Suprapubic skin (tissue), 4 donors: ENCODE measurements at regions not wholly inside any gene's neighbourhood (a gene's known extent, or its start where the extent isn't known, plus 50 kb on each side); places are given as distances from the start of the nearest gene placed in this dataset.

Experiments
- EP300 ChIP-seq: sonication (generic); formaldehyde crosslinking; IDR thresholded peaks from one replicate; pipeline ENCODE4 v1.6.1; 2017; ENCODE audit warnings: antibody characterized with exemption
- POLR2AphosphoS5 ChIP-seq, 3 donors: sonication (generic); formaldehyde crosslinking; IDR thresholded peaks; one replicate each; pipeline ENCODE4 v1.6.1; 2017; ENCODE audit warnings: antibody characterized with exemption in 3 of 3
- TF ChIP-seq, protein P1 (sequence below), 2 donors: fragments of 200-600 bp in 1 of 2; fragments of 450-650 bp in 1 of 2; sonication (generic) in 1 of 2; IDR thresholded peaks; one replicate each; pipeline ENCODE4 v1.5.1; 2016 to 2019; ENCODE audit warnings: antibody characterized with exemption in 2 of 2, mild to moderate bottlenecking in 1 of 2, moderate library complexity in 1 of 2

DNA sequence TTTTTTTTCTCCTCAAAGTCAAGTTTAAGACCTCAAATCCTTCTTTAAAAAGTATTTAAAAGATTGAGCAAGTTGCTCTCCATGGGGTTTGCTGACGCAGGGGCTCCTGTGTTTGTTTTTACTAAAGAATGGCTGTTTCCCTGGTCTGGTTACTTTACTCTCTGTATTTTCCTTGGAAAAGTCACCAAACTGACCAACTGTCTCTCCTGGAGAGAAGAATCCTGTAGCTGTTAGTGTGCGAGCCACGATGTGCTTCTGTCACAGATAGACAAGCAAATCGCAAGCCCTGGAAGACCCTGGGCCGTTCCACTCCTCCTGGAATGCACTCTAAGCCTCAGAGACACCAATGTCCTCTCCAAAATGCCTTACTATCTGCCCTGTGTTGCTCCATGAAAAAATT is 212.1 kb downstream of the CHIC2 start:
- TF ChIP-seq, protein P1, sequence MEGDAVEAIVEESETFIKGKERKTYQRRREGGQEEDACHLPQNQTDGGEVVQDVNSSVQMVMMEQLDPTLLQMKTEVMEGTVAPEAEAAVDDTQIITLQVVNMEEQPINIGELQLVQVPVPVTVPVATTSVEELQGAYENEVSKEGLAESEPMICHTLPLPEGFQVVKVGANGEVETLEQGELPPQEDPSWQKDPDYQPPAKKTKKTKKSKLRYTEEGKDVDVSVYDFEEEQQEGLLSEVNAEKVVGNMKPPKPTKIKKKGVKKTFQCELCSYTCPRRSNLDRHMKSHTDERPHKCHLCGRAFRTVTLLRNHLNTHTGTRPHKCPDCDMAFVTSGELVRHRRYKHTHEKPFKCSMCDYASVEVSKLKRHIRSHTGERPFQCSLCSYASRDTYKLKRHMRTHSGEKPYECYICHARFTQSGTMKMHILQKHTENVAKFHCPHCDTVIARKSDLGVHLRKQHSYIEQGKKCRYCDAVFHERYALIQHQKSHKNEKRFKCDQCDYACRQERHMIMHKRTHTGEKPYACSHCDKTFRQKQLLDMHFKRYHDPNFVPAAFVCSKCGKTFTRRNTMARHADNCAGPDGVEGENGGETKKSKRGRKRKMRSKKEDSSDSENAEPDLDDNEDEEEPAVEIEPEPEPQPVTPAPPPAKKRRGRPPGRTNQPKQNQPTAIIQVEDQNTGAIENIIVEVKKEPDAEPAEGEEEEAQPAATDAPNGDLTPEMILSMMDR (IDR thresholded peaks at IDR 0.05), result no peak
- no peak for TF ChIP-seq POLR2AphosphoS5 (IDR thresholded peaks at IDR 0.05)
- no peak for TF ChIP-seq EP300
